Upper lobe of left lung (tissue), 6 donors: ENCODE measurements at regions not wholly inside any gene's neighbourhood (a gene's known extent, or its start where the extent isn't known, plus 50 kb on each side); places are given as distances from the start of the nearest gene placed in this dataset.

Source experiments
- ATAC-seq, 2 donors: fragments of 200-7000 bp; cut with Tn5 transposase; one replicate each; pipeline ENCODE4 v1.9.1; 2022; ENCODE audit warnings: mild to moderate bottlenecking in 2 of 2, moderate library complexity in 2 of 2; ENCODE audit not compliant: low FRiP score in 2 of 2
- DNase-seq, 2 donors: peaks; one replicate each; pipeline ENCODE4 v3.0.0-alpha.2; 2019 to 2020
- H3K27ac ChIP-seq, 4 donors: fragments of 200-600 bp; sonication (generic); one replicate each; pipeline ENCODE4 v1.5.1; 2016 to 2019
- H3K27me3 ChIP-seq, 4 donors: fragments of 200-600 bp; sonication (generic); one replicate each; pipeline ENCODE4 v1.5.1; 2017 to 2019
- H3K36me3 ChIP-seq, 4 donors: fragments of 200-600 bp; sonication (generic); one replicate each; pipeline ENCODE4 v1.5.1; 2016 to 2019
- H3K4me1 ChIP-seq, 4 donors: fragments of 200-600 bp; sonication (generic); one replicate each; pipeline ENCODE4 v1.5.1; 2018 to 2019
- H3K4me3 ChIP-seq, 4 donors: fragments of 200-600 bp; sonication (generic); one replicate each; pipeline ENCODE4 v1.5.1; 2017 to 2019; ENCODE audit warnings: mild to moderate bottlenecking in 2 of 4, moderate library complexity in 1 of 4
- H3K9me3 ChIP-seq, 4 donors: fragments of 200-600 bp; sonication (generic); one replicate each; pipeline ENCODE4 v1.5.1; 2018 to 2019
- CTCF ChIP-seq, 6 experiments: fragments of 450-650 bp in 4 of 6; fragments of 200-600 bp in 2 of 6; sonication (generic) in 2 of 6; IDR thresholded peaks; one replicate each; pipeline ENCODE4 v1.5.1; 2016 to 2019; ENCODE audit warnings: antibody characterized with exemption in 6 of 6
- EP300 ChIP-seq, 4 donors: sonication (generic); formaldehyde crosslinking; IDR thresholded peaks; one replicate each; pipeline ENCODE4 v1.5.1; 2017; ENCODE audit warnings: antibody characterized with exemption in 4 of 4, control low read depth in 2 of 4
- POLR2A ChIP-seq, 4 donors: fragments of 450-650 bp; IDR thresholded peaks; one replicate each; pipeline ENCODE4 v1.5.1; 2016 to 2017; ENCODE audit warnings: antibody characterized with exemption in 4 of 4, mild to moderate bottlenecking in 2 of 4
- POLR2AphosphoS5 ChIP-seq, 2 donors: sonication (generic); formaldehyde crosslinking; IDR thresholded peaks; one replicate each; pipeline ENCODE4 v1.5.1; 2017; ENCODE audit warnings: antibody characterized with exemption in 2 of 2
- WGBS, 2 donors: methylation state at CpG; one replicate each; pipeline ENCODE4 v1.1.5; 2017 to 2018; 5-methylcytosine and 5-hydroxymethylcytosine counted together
- donor health status: DM: no; HTN: no; CAD: no; lungs with moderate emphysema.
- donor health status: DM: no; HTN: yes; CAD: no; lungs with severe emphysema.

- H3K27ac ChIP-seq = no peak overlapping the region
- DNase-seq = no peak
- ATAC-seq = no peak
- H3K27me3 ChIP-seq = no peaks in the 10 kb centered on the region
- H3K4me3 ChIP-seq = no peak overlapping the region
- H3K36me3 ChIP-seq = no peaks in the 10 kb centered on the region
- H3K9me3 ChIP-seq = peaks cover 0 to 2% (median 0%) of the 10 kb centered on the region in 4 donors
- TF ChIP-seq POLR2AphosphoS5 (IDR thresholded peaks at IDR 0.05) (no peak), CTCF (IDR thresholded peaks at IDR 0.05) (no peak), POLR2A (IDR thresholded peaks at IDR 0.05) (no peak), EP300 (IDR thresholded peaks at IDR 0.05) (no peak)
- no peaks in the 10 kb centered on the region for H3K4me1 ChIP-seq
Measured at GRCh38 chr5:143929486-143929885, 117.5 kb downstream of the HMHB1 start.

GRCh38 chr5:143930561-143930960 lies 118.6 kb downstream of the HMHB1 start:
- DNase-seq = no peak
- no peak for ATAC-seq
- TF ChIP-seq EP300 (IDR thresholded peaks at IDR 0.05) (no peak), CTCF (IDR thresholded peaks at IDR 0.05) (no peak), POLR2A (IDR thresholded peaks at IDR 0.05) (no peak), POLR2AphosphoS5 (IDR thresholded peaks at IDR 0.05) (no peak)
- Histone ChIP-seq H3K36me3 (no peaks in the 10 kb centered on the region), H3K9me3 (peaks cover 0 to 5% (median 2%) of the 10 kb centered on the region in 4 donors), H3K27me3 (no peaks in the 10 kb centered on the region), H3K27ac (no peak overlapping the region), H3K4me1 (no peaks in the 10 kb centered on the region), H3K4me3 (no peak overlapping the region)

- TF ChIP-seq POLR2A (IDR thresholded peaks at IDR 0.05) (no peak), CTCF (IDR thresholded peaks at IDR 0.05) (no peak), EP300 (IDR thresholded peaks at IDR 0.05) (no peak), POLR2AphosphoS5 (IDR thresholded peaks at IDR 0.05) (no peak)
- H3K9me3 ChIP-seq = peaks cover 0 to 5% (median 2%) of the 10 kb centered on the region in 4 donors
- no peaks in the 10 kb centered on the region for H3K36me3 ChIP-seq
- no peak overlapping the region for H3K4me3 ChIP-seq
- ATAC-seq = no peak
- no peaks in the 10 kb centered on the region for H3K27me3 ChIP-seq
- DNase-seq = no peak
- no peak overlapping the region for H3K27ac ChIP-seq
- 79 to 86% methylated on average over 2 to 4 of the region's 4 CpGs for WGBS, 2 donors
- no peaks in the 10 kb centered on the region for H3K4me1 ChIP-seq
Measured at GRCh38 chr5:143931476-143931875, 119.5 kb downstream of the HMHB1 start.

- no peaks in the 10 kb centered on the region for H3K36me3 ChIP-seq
- H3K4me3 ChIP-seq = no peak overlapping the region
- no peak for TF ChIP-seq POLR2AphosphoS5 (IDR thresholded peaks at IDR 0.05)
- TF ChIP-seq EP300 (IDR thresholded peaks at IDR 0.05) = no peak
- TF ChIP-seq CTCF (IDR thresholded peaks at IDR 0.05) = no peak
- TF ChIP-seq POLR2A (IDR thresholded peaks at IDR 0.05) = no peak
- ATAC-seq (peak in 1 of 2 donors; percentile 40), DNase-seq (no peak)
- no peaks in the 10 kb centered on the region for H3K4me1 ChIP-seq
- H3K27me3 ChIP-seq = no peaks in the 10 kb centered on the region
- peaks cover 0 to 5% (median 2%) of the 10 kb centered on the region in 4 donors for H3K9me3 ChIP-seq
- no peak overlapping the region for H3K27ac ChIP-seq
- WGBS, 2 donors = 70 to 75% methylated on average over 1 of the region's 1 CpG
Measured at GRCh38 chr5:143931986-143932385, 120.0 kb downstream of the HMHB1 start.

- no peak overlapping the region for H3K4me3 ChIP-seq
- H3K27me3 ChIP-seq = no peaks in the 10 kb centered on the region
- TF ChIP-seq POLR2AphosphoS5 (IDR thresholded peaks at IDR 0.05) = no peak
- no peak for TF ChIP-seq EP300 (IDR thresholded peaks at IDR 0.05)
- no peak for TF ChIP-seq CTCF (IDR thresholded peaks at IDR 0.05)
- TF ChIP-seq POLR2A (IDR thresholded peaks at IDR 0.05) = no peak
- peaks cover 0 to 5% (median 2%) of the 10 kb centered on the region in 4 donors for H3K9me3 ChIP-seq
- 95 to 100% methylated on average over 1 of the region's 1 CpG for WGBS, 2 donors
- no peaks in the 10 kb centered on the region for H3K4me1 ChIP-seq
- no peaks in the 10 kb centered on the region for H3K36me3 ChIP-seq
- H3K27ac ChIP-seq = no peak overlapping the region
- ATAC-seq (no peak), DNase-seq (no peak)
Measured at GRCh38 chr5:143932584-143932983, 120.6 kb downstream of the HMHB1 start.
